ENCODE measurements at regions not wholly inside any gene's neighbourhood (a gene's known extent, or its start where the extent isn't known, plus 50 kb on each side); places are given as distances from the start of the nearest gene placed in this dataset.

DNA sequence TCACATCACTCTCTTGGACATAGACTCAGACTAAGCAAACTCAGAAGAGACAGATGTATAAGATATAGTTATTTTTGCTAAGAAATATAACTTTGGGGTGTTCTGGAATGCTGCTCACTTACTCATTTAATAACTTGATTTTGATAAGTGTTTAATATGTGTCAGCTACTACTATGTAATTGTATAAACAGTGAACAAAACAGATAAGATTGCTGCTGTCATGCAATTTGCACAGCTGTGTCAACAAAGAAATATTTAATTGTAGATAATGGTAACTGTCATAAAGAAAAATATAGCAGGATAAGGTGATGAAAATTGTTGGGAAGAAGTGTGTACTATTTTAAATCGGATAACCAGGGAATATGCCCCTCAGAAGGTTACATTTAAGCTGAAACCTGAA, 84.1 kb upstream of the ZDHHC17 start:
- no peak for TF ChIP-seq CBX3 (IDR thresholded peaks at IDR 0.05; ENCODE audit: low read depth)
- TF ChIP-seq SIN3A (IDR thresholded peaks at IDR 0.05; ENCODE audit: low read depth): no peak
- TF ChIP-seq, protein P1, sequence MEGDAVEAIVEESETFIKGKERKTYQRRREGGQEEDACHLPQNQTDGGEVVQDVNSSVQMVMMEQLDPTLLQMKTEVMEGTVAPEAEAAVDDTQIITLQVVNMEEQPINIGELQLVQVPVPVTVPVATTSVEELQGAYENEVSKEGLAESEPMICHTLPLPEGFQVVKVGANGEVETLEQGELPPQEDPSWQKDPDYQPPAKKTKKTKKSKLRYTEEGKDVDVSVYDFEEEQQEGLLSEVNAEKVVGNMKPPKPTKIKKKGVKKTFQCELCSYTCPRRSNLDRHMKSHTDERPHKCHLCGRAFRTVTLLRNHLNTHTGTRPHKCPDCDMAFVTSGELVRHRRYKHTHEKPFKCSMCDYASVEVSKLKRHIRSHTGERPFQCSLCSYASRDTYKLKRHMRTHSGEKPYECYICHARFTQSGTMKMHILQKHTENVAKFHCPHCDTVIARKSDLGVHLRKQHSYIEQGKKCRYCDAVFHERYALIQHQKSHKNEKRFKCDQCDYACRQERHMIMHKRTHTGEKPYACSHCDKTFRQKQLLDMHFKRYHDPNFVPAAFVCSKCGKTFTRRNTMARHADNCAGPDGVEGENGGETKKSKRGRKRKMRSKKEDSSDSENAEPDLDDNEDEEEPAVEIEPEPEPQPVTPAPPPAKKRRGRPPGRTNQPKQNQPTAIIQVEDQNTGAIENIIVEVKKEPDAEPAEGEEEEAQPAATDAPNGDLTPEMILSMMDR (IDR thresholded peaks at IDR 0.05 in 2 of 3, conservative IDR thresholded peaks at IDR 0.05 in 1 of 3; ENCODE audit: borderline replicate concordance in 1 of 3, insufficient read depth in 1 of 3, low read depth in 2 of 3, low read length in 2 of 3): no peak
- no peak for TF ChIP-seq POLR2AphosphoS5 (IDR thresholded peaks at IDR 0.05; ENCODE audit: low read depth, low read length)
- no peak for TF ChIP-seq POLR2A (IDR thresholded peaks at IDR 0.05; ENCODE audit: borderline replicate concordance, extremely low read depth, insufficient read depth, insufficient read length)
- no peak for TF ChIP-seq ZNF274 (IDR thresholded peaks at IDR 0.05; ENCODE audit: low read depth, low read length)
- TF ChIP-seq, protein P2, sequence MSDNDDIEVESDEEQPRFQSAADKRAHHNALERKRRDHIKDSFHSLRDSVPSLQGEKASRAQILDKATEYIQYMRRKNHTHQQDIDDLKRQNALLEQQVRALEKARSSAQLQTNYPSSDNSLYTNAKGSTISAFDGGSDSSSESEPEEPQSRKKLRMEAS (IDR thresholded peaks at IDR 0.05): no peak
- TF ChIP-seq TCF7L2 (IDR thresholded peaks at IDR 0.05; ENCODE audit: borderline replicate concordance, extremely low read depth, insufficient read depth, insufficient read length): no peak
- no peak for TF ChIP-seq EZH2 (IDR thresholded peaks at IDR 0.05)
- TF ChIP-seq ZFX (IDR thresholded peaks at IDR 0.05): no peak

Data from HCT116 (cell line).